B cell (primary cell): ENCODE measurements at regions not wholly inside any gene's neighbourhood (a gene's known extent, or its start where the extent isn't known, plus 50 kb on each side); places are given as distances from the start of the nearest gene placed in this dataset.

Experiments used
- ATAC-seq: fragments of 200-7000 bp; cut with Tn5 transposase; one replicate; pipeline ENCODE4 v1.10.0; 2021; ENCODE audit warnings: low read depth, mild to moderate bottlenecking, moderate number of reproducible peaks, moderate library complexity
- CTCF ChIA-PET: fragments of 350-600 bp; sonication (Branson Sonifier 250); formaldehyde crosslinking; loops from one replicate; lab custom pipeline; 2021; ENCODE audit warnings: antibody characterized with exemption, inconsistent platforms; lab: Charles Lee
- POLR2A ChIA-PET: fragments of 350-600 bp; sonication (Branson Sonifier 250); formaldehyde crosslinking; loops from one replicate; lab custom pipeline; 2021; ENCODE audit warnings: antibody characterized with exemption; lab: Charles Lee
- DNase-seq: peaks from one replicate; pipeline ENCODE4 v3.0.0; 2013
- H2AFZ ChIP-seq: 2 replicates; pipeline ENCODE4 v1.6.1; 2012; ENCODE audit warnings: mild to moderate bottlenecking, low read depth, low read length; ENCODE audit not compliant: insufficient read depth, poor library complexity, severe bottlenecking
- H3K27ac ChIP-seq, 2 donors: 1 replicate in 1 of 2; 2 replicates in 1 of 2; pipeline ENCODE4 v1.5.1; 2012 to 2013; ENCODE audit warnings: low read length in 2 of 2, mild to moderate bottlenecking in 2 of 2, moderate library complexity in 1 of 2
- H3K27me3 ChIP-seq, 4 experiments: fragments of 200-600 bp in 1 of 4; sonication (generic) in 1 of 4; replicated peaks in 1 of 4; 1 replicate in 2 of 4; 2 replicates in 2 of 4; pipeline versions ENCODE4 v1.6.1 to v1.7.0; 2013 to 2016; ENCODE audit warnings: low read length in 3 of 4, mild to moderate bottlenecking in 2 of 4, mixed read lengths in 1 of 4, moderate library complexity in 1 of 4; ENCODE audit not compliant: insufficient read depth in 4 of 4, control insufficient read depth in 3 of 4; ENCODE audit errors: control extremely low read depth in 1 of 4
- H3K36me3 ChIP-seq, 2 experiments: replicated peaks in 1 of 2; 1 replicate in 1 of 2; 2 replicates in 1 of 2; pipeline versions ENCODE4 v1.6.1 to v1.7.1; 2013; ENCODE audit warnings: low read length in 1 of 2; ENCODE audit not compliant: insufficient read depth in 2 of 2, control insufficient read depth in 1 of 2; ENCODE audit errors: control extremely low read depth in 1 of 2, extremely low read depth in 1 of 2
- H3K4me1 ChIP-seq, 2 donors: fragments of 200-600 bp in 1 of 2; sonication (generic) in 1 of 2; 1 replicate in 1 of 2; 2 replicates in 1 of 2; pipeline versions ENCODE4 v1.5.1 to v1.6.1; 2013 to 2017; ENCODE audit warnings: low read length in 2 of 2; ENCODE audit not compliant: control insufficient read depth in 2 of 2, insufficient read depth in 2 of 2
- H3K4me2 ChIP-seq: replicated peaks from 2 replicates; pipeline ENCODE3; 2012; ENCODE audit warnings: mild to moderate bottlenecking, low read depth, low read length; ENCODE audit not compliant: poor library complexity, severe bottlenecking
- H3K4me3 ChIP-seq, 5 experiments: fragments of 200-600 bp in 1 of 5; sonication (generic) in 1 of 5; 1 replicate in 3 of 5; 2 replicates in 2 of 5; pipeline versions ENCODE4 v1.5.1 to v1.7.0; 2011 to 2016; ENCODE audit warnings: low read length in 4 of 5, mild to moderate bottlenecking in 4 of 5, low read depth in 2 of 5, control low read depth in 1 of 5, moderate library complexity in 1 of 5; ENCODE audit not compliant: insufficient read depth in 1 of 5; ENCODE audit errors: control extremely low read depth in 1 of 5, extremely low read depth in 1 of 5
- H3K79me2 ChIP-seq: fragments of 200-600 bp; sonication (generic); one replicate; pipeline ENCODE4 v1.6.0; 2016; ENCODE audit warnings: low read length; ENCODE audit not compliant: control insufficient read depth, insufficient read depth
- H3K9ac ChIP-seq: fragments of 200-600 bp; sonication (generic); 2 replicates; pipeline ENCODE4 v1.6.1; 2017; ENCODE audit warnings: mild to moderate bottlenecking, low read length, moderate library complexity
- H3K9me3 ChIP-seq, 3 donors: one replicate each; pipeline versions ENCODE4 v1.6.1 to v1.7.1; 2013; ENCODE audit warnings: low read length in 2 of 3; ENCODE audit not compliant: control insufficient read depth in 2 of 3, insufficient read depth in 1 of 3; ENCODE audit errors: control extremely low read depth in 1 of 3
- H4K20me1 ChIP-seq: 2 replicates; pipeline ENCODE4 v1.6.0; 2012; ENCODE audit warnings: mild to moderate bottlenecking, low read length; ENCODE audit not compliant: insufficient read depth, control insufficient read depth, poor library complexity, severe bottlenecking
- H3K27ac Mint-ChIP-seq: one replicate; pipeline ENCODE4 v1.8.0; 2021; ENCODE audit warnings: mixed read lengths
- H3K27me3 Mint-ChIP-seq: one replicate; pipeline ENCODE4 v1.8.0; 2021; ENCODE audit warnings: mixed read lengths
- H3K4me1 Mint-ChIP-seq: one replicate; pipeline ENCODE4 v1.8.0; 2021; ENCODE audit warnings: mixed read lengths
- H3K4me3 Mint-ChIP-seq: one replicate; pipeline ENCODE4 v1.8.0; 2021; ENCODE audit warnings: mixed read lengths
- H3K9me3 Mint-ChIP-seq: one replicate; pipeline ENCODE4 v1.8.0; 2022; ENCODE audit warnings: mixed read lengths; ENCODE audit not compliant: insufficient read depth
- CTCF ChIP-seq: fragments of 200-600 bp; IDR thresholded peaks from one replicate; pipeline ENCODE4 v1.8.0; 2022; ENCODE audit warnings: antibody characterized with exemption, mild to moderate bottlenecking
- EZH2 ChIP-seq: IDR thresholded peaks from 2 replicates; pipeline ENCODE4 v1.6.1; 2012; ENCODE audit warnings: borderline replicate concordance, low read depth, mild to moderate bottlenecking, moderate library complexity, low read length; ENCODE audit not compliant: insufficient read depth, poor library complexity, severe bottlenecking
- WGBS: methylation state at CpG from one replicate; pipeline ENCODE4 v1.1.5; 2013; ENCODE audit warnings: missing lambda C conversion rate; ENCODE audit not compliant: insufficient coverage; 5-methylcytosine and 5-hydroxymethylcytosine counted together
- intact Hi-C: fragments of 100-400 bp; cut with micrococcal nuclease; formaldehyde crosslinking; loops from one replicate; pipeline ENCODE4 v1.10.0; 2022

GRCh38 chr12:25743679-25744215, 190.7 kb upstream of the LMNTD1 start:
- H3K4me1 ChIP-seq: no peaks in the 10 kb centered on the region
- ChIA-PET CTCF (no interaction called here), POLR2A (no interaction called here)
- H4K20me1 ChIP-seq: no peaks in the 10 kb centered on the region
- 34% methylated on average over 2 of the region's 5 CpGs for whole genome bisulfite sequencing
- no peak overlapping the region for H3K9ac ChIP-seq
- TF ChIP-seq EZH2 (no peak), CTCF (no peak)
- Mint-ChIP-seq H3K9me3 (no peaks in the 10 kb centered on the region), H3K27ac (no peak overlapping the region), H3K4me3 (no peak overlapping the region), H3K27me3 (peaks cover 13% of the 10 kb centered on the region), H3K4me1 (no peaks in the 10 kb centered on the region)
- no peak overlapping the region for H2AFZ ChIP-seq
- intact Hi-C loops: no loop called here
- H3K27me3 ChIP-seq: no peaks in the 10 kb centered on the region
- no peak overlapping the region for H3K4me3 ChIP-seq
- no peaks in the 10 kb centered on the region for H3K36me3 ChIP-seq
- no peaks in the 10 kb centered on the region for H3K79me2 ChIP-seq
- no peak overlapping the region for H3K27ac ChIP-seq
- no peaks in the 10 kb centered on the region for H3K9me3 ChIP-seq
- DNase-seq: no peak
- no peak overlapping the region for H3K4me2 ChIP-seq
- no peak for ATAC-seq

DNA sequence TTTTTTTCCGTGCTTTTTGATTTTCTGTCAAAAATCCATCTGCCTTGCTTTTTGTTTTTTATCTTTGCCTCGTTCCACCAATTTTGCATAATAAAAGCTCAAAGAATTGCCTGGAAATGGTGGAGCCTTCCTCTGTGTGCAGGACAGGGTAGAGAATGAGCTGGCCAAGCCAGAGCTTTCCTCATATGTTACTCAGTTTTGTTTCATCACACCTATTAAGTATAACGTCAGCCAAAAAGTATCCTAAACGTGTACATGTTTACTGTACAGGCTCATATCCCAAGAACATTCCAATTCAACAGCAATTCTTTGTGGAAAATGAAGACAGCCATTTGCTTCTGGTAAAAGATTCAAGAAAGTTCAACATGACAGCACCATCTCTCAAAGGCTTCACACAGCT, 191.2 kb upstream of the LMNTD1 start:
- H3K36me3 ChIP-seq: no peaks in the 10 kb centered on the region
- no peak for TF ChIP-seq EZH2
- no peaks in the 10 kb centered on the region for H3K27me3 ChIP-seq
- no peak overlapping the region for H3K27ac ChIP-seq
- WGBS: 80% methylated on average over 1 of the region's 4 CpGs
- H3K4me3 ChIP-seq: no peak overlapping the region
- no peak overlapping the region for H2AFZ ChIP-seq
- DNase-seq: no peak
- no peaks in the 10 kb centered on the region for H3K4me1 Mint-ChIP-seq
- H3K79me2 ChIP-seq: no peaks in the 10 kb centered on the region
- H3K9me3 ChIP-seq: no peaks in the 10 kb centered on the region
- H3K27ac Mint-ChIP-seq: no peak overlapping the region
- intact Hi-C loops: no loop called here
- no peak for ATAC-seq
- H3K4me1 ChIP-seq: no peaks in the 10 kb centered on the region
- POLR2A ChIA-PET: no interaction called here
- H3K27me3 Mint-ChIP-seq: peaks cover 14% of the 10 kb centered on the region
- H4K20me1 ChIP-seq: no peaks in the 10 kb centered on the region
- H3K9me3 Mint-ChIP-seq: no peaks in the 10 kb centered on the region
- no peak overlapping the region for H3K4me3 Mint-ChIP-seq
- H3K4me2 ChIP-seq: no peak overlapping the region
- H3K9ac ChIP-seq: no peak overlapping the region
- CTCF ChIA-PET: no interaction called here
